GM13976 (cell line): ENCODE measurements at regions not wholly inside any gene's neighbourhood (a gene's known extent, or its start where the extent isn't known, plus 50 kb on each side); places are given as distances from the start of the nearest gene placed in this dataset.

ENCODE experiments used
- DNase-seq: peaks from one replicate; pipeline ENCODE4 v3.0.0; 2012; ENCODE audit warnings: low spot score
- CTCF ChIP-seq: IDR thresholded peaks from 2 replicates; pipeline ENCODE4 v1.5.1; 2012; ENCODE audit warnings: borderline replicate concordance, mild to moderate bottlenecking; ENCODE audit not compliant: insufficient read depth; ENCODE audit errors: extremely low read depth, missing control alignments, control extremely low read depth
- in situ Hi-C: fragments of 300-500 bp; cut with MboI; formaldehyde crosslinking; loops from one replicate; pipeline ENCODE4 v1.12.0; 2022; ENCODE audit warnings: low sequenced_read_pairs, mixed read lengths, inconsistent platforms; ENCODE audit not compliant: unreplicated experiment

GRCh38 chr6:134729561-134729960, 220.3 kb downstream of the ALDH8A1 start:
- in situ Hi-C loops: no loop called here
- DNase-seq: no peak
- no peak for TF ChIP-seq CTCF

GRCh38 chr6:134727081-134727480, 222.8 kb downstream of the ALDH8A1 start:
- in situ Hi-C loops: no loop called here

GRCh38 chr6:134725590-134725989, 224.3 kb downstream of the ALDH8A1 start:
- in situ Hi-C loops: no loop called here
- DNase-seq: no peak
- TF ChIP-seq CTCF: no peak

More at GRCh38 chr6:134727081-134727480, 222.8 kb downstream of the ALDH8A1 start:
- TF ChIP-seq CTCF: no peak
- no peak for DNase-seq

GRCh38 chr6:134724771-134725340, 225.0 kb downstream of the ALDH8A1 start:
- no peak for DNase-seq
- no peak for TF ChIP-seq CTCF
- in situ Hi-C loops: no loop called here

GRCh38 chr6:134723081-134723871, 226.6 kb downstream of the ALDH8A1 start:
- no peak for DNase-seq
- TF ChIP-seq CTCF: no peak
- in situ Hi-C loops: no loop called here

- no peak for TF ChIP-seq CTCF
- in situ Hi-C loops: no loop called here
- no peak for DNase-seq
Measured at GRCh38 chr6:134722200-134722870, 227.6 kb downstream of the ALDH8A1 start.
